MCF 10A (cell line): ENCODE measurements at regions not wholly inside any gene's neighbourhood (a gene's known extent, or its start where the extent isn't known, plus 50 kb on each side); places are given as distances from the start of the nearest gene placed in this dataset.

Source experiments
- BruUV-seq: library from RNA; stranded (reverse); fragments of 400-500 nt; replicated peaks from 2 replicates; lab custom pipeline; 2021; lab: Mats Ljungman, UMichigan
- CTCF ChIA-PET: fragments of 300-600 bp; sonication (Branson Sonifier 250); formaldehyde crosslinking; extraction: SDS; loops from one replicate; lab custom pipeline; 2021; ENCODE audit warnings: antibody characterized with exemption, inconsistent platforms; lab: Yijun Ruan, JAX
- POLR2A ChIA-PET: fragments of 300-600, 350-650 bp; sonication (Branson Sonifier 250); formaldehyde crosslinking; extraction: SDS; loops from one replicate; lab custom pipeline; 2020; ENCODE audit warnings: antibody characterized with exemption, inconsistent platforms; lab: Yijun Ruan, JAX
- DNase-seq: peaks from one replicate; pipeline ENCODE4 v3.0.0-alpha.2; 2018; ENCODE audit not compliant: unreplicated experiment
- H3K27ac Mint-ChIP-seq: one replicate; pipeline ENCODE4 v1.8.0; 2022; ENCODE audit warnings: mild to moderate bottlenecking, low read depth, mixed read lengths; ENCODE audit not compliant: unreplicated experiment
- H3K27me3 Mint-ChIP-seq: one replicate; pipeline ENCODE4 v1.8.0; 2022; ENCODE audit warnings: mixed read lengths; ENCODE audit not compliant: insufficient read depth, unreplicated experiment
- H3K36me3 Mint-ChIP-seq: one replicate; pipeline ENCODE4 v1.8.0; 2022; ENCODE audit warnings: mild to moderate bottlenecking, moderate library complexity, mixed read lengths; ENCODE audit not compliant: insufficient read depth, unreplicated experiment
- H3K4me1 Mint-ChIP-seq: one replicate; pipeline ENCODE4 v1.8.0; 2022; ENCODE audit warnings: mixed read lengths; ENCODE audit not compliant: insufficient read depth, unreplicated experiment
- H3K4me3 Mint-ChIP-seq: one replicate; pipeline ENCODE4 v1.8.0; 2022; ENCODE audit warnings: mild to moderate bottlenecking, moderate library complexity, mixed read lengths; ENCODE audit not compliant: unreplicated experiment
- H3K9me3 Mint-ChIP-seq: one replicate; pipeline ENCODE4 v1.8.0; 2022; ENCODE audit warnings: mixed read lengths; ENCODE audit not compliant: unreplicated experiment
- CTCF ChIP-seq: fragments of 200-600 bp; IDR thresholded peaks from one replicate; pipeline ENCODE4 v1.8.0; 2022; ENCODE audit warnings: antibody characterized with exemption, mild to moderate bottlenecking; ENCODE audit not compliant: unreplicated experiment
- intact Hi-C: fragments of 100-400 bp; cut with micrococcal nuclease; formaldehyde crosslinking; loops from 2 replicates; pipeline ENCODE4 v1.14.1; 2022

DNA sequence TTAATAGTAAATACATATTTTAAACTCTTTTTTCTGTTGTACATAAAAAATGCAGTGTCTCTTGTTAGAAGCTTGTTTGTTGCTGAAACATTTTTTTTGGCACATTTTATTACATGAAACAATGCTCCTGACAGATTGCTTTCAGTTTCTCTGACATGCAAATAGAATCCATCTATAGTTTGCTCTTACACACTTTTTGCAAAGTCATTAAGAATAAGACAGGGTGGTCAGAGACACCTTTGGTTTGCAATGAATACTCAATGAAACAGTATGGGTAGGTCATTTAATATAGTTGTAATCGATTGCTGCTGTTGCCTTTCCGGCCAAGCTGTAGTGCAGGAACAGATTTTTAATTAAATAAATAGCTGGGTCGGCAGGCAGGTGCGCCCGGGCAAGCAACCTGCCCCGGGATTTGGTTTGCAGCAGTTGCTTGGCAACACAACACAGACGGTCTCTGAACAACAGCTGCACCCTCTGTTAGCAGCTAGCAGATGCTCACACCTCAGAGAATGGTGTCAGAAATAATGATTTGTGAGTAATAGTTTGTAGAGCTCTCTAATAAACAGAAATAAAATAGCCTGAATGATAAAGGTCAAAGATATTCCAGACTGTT lies 115.7 kb upstream of the CACNA2D1 start:
- Mint-ChIP-seq H3K27me3 (peaks cover 39% of the 10 kb centered on the region), H3K4me1 (no peaks in the 10 kb centered on the region), H3K9me3 (no peaks in the 10 kb centered on the region), H3K4me3 (no peak overlapping the region), H3K27ac (no peak overlapping the region), H3K36me3 (no peaks in the 10 kb centered on the region)
- BruUV-seq = no TSS peak
- no peak for DNase-seq
- intact Hi-C loops = no loop called here
- CTCF ChIA-PET = interaction anchor here (1.6 kb wide), 1 partner anchor 13 kb away, joined by 7 read pairs; no protein-coding TSS in a partner anchor
- no peak for TF ChIP-seq CTCF
- POLR2A ChIA-PET = no interaction called here

DNA sequence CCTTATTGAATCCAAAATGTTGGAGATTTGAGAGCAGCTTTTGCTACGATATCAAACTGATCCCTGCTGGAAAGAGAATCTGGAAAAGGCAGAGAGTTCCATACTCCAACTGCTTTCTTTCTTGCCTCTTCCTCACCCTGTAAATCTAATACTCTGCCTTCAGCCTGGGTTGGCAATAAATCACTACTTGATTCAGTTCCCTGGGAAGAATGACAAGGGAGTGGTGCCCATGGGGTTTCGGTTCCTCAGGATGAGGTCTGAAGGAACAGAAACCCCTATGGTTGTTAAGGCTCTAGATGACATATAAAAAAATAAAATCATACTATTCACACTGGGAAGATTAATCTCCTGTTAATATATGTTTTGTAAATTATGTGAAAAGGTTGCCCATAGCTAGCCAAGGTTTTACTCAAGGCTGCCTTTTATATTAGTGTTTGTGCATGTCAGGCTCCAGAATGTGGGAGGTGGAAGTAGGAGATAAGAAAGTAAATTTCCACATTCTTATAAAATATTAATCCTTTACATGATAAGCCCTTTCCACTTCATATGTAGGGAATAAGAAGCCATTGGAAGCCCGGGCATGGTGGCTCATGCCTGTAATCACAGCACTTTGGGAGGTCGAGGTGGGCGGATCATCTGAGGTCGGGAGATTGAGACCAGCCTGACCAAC lies 106.2 kb upstream of the CACNA2D1 start:
- Mint-ChIP-seq H3K4me1 (no peaks in the 10 kb centered on the region), H3K4me3 (no peak overlapping the region), H3K27me3 (peaks cover 23% of the 10 kb centered on the region), H3K27ac (no peak overlapping the region), H3K9me3 (peaks cover 6% of the 10 kb centered on the region), H3K36me3 (no peaks in the 10 kb centered on the region)
- no peak for TF ChIP-seq CTCF
- ChIA-PET POLR2A (interaction anchor here (0.6 kb wide), 1 partner anchor 650 kb away, joined by 3 read pairs; no protein-coding TSS in a partner anchor), CTCF (no interaction called here)
- no TSS peak for BruUV-seq
- intact Hi-C loops = no loop called here
- no peak for DNase-seq

DNA sequence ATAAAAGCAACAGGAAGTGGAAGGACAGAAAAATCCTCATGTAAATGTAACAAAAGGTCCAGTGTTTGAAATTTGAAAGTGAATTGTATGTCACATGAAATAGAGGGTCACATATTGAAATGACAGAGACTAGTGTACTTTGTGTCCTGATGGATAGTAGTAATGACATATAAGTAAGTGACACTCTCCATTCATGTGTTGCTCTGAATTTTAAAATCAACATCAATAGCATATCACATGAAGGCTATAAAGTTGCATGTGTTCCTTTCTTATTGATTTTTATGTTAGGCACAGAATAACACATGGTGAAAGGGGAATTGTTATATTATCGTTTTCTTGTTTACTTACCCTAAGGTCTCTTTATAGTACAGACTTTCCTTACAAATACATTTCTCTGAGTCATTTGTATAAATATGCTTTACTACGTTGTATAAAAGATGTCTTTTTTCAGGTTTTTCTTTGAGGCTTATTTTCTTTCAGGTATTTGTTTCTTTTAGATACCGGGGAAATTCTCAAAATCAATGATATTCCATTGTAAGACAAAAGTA lies 104.6 kb upstream of the CACNA2D1 start:
- H3K27ac Mint-ChIP-seq = no peak overlapping the region
- CTCF ChIA-PET = no interaction called here
- intact Hi-C loops = no loop called here
- no peak for DNase-seq
- TF ChIP-seq CTCF = no peak
- H3K27me3 Mint-ChIP-seq = peaks cover 38% of the 10 kb centered on the region
- peaks cover 6% of the 10 kb centered on the region for H3K9me3 Mint-ChIP-seq
- H3K4me1 Mint-ChIP-seq = no peaks in the 10 kb centered on the region
- H3K4me3 Mint-ChIP-seq = no peak overlapping the region
- BruUV-seq = no TSS peak
- H3K36me3 Mint-ChIP-seq = no peaks in the 10 kb centered on the region
- POLR2A ChIA-PET = no interaction called here

GRCh38 chr7:82542665-82543064 lies 99.1 kb upstream of the CACNA2D1 start:
- no peak for TF ChIP-seq CTCF
- H3K4me3 Mint-ChIP-seq = no peak overlapping the region
- no TSS peak for BruUV-seq
- peaks cover 54% of the 10 kb centered on the region for H3K27me3 Mint-ChIP-seq
- no peaks in the 10 kb centered on the region for H3K4me1 Mint-ChIP-seq
- intact Hi-C loops = no loop called here
- H3K27ac Mint-ChIP-seq = no peak overlapping the region
- CTCF ChIA-PET = no interaction called here
- H3K36me3 Mint-ChIP-seq = no peaks in the 10 kb centered on the region
- H3K9me3 Mint-ChIP-seq = no peaks in the 10 kb centered on the region
- DNase-seq = no peak
- POLR2A ChIA-PET = no interaction called here
